ENCODE measurements at regions not wholly inside any gene's neighbourhood (a gene's known extent, or its start where the extent isn't known, plus 50 kb on each side); places are given as distances from the start of the nearest gene placed in this dataset.

- DNase-seq = no peak
Observed at GRCh38 chr11:116551576-116551975, 221.2 kb downstream of the BUD13 start.

GRCh38 chr11:116548256-116548655 is 224.5 kb downstream of the BUD13 start:
- DNase-seq = no peak

GRCh38 chr11:116547571-116547970 is 225.2 kb downstream of the BUD13 start:
- no peak for DNase-seq

GRCh38 chr11:116545912-116546311 is 226.9 kb downstream of the BUD13 start:
- DNase-seq = no peak

GRCh38 chr11:116544721-116545120 is 228.1 kb downstream of the BUD13 start:
- no peak for DNase-seq

- DNase-seq = no peak
Observed at GRCh38 chr11:116543911-116544475, 228.8 kb downstream of the BUD13 start.

- DNase-seq = no peak
Observed at GRCh38 chr11:116543099-116543498, 229.7 kb downstream of the BUD13 start.

- no peak for DNase-seq
Observed at GRCh38 chr11:116542406-116542805, 230.4 kb downstream of the BUD13 start.

- no peak for DNase-seq
Observed at GRCh38 chr11:116541460-116541859, 231.3 kb downstream of the BUD13 start.

GRCh38 chr11:116540645-116541304 is 232.0 kb downstream of the BUD13 start:
- DNase-seq = no peak

- DNase-seq = no peak
Observed at GRCh38 chr11:116539836-116540418, 232.9 kb downstream of the BUD13 start.

GRCh38 chr11:116539211-116539610 is 233.6 kb downstream of the BUD13 start:
- DNase-seq = no peak

GRCh38 chr11:116538677-116539076 is 234.1 kb downstream of the BUD13 start:
- no peak for DNase-seq

GRCh38 chr11:116537709-116538108 is 235.1 kb downstream of the BUD13 start:
- DNase-seq = no peak

GRCh38 chr11:116537121-116537520 is 235.7 kb downstream of the BUD13 start:
- no peak for DNase-seq

GRCh38 chr11:116536416-116536815 is 236.4 kb downstream of the BUD13 start:
- DNase-seq = no peak

- no peak for DNase-seq
Observed at GRCh38 chr11:116535994-116536393, 236.8 kb downstream of the BUD13 start.

- no peak for DNase-seq
Observed at GRCh38 chr11:116535120-116535519, 237.7 kb downstream of the BUD13 start.

- DNase-seq = no peak
Observed at GRCh38 chr11:116534270-116534975, 238.4 kb downstream of the BUD13 start.

- no peak for DNase-seq
Observed at GRCh38 chr11:116533186-116533825, 239.5 kb downstream of the BUD13 start.

- no peak for DNase-seq
Observed at GRCh38 chr11:116532066-116532465, 240.7 kb downstream of the BUD13 start.

- no peak for DNase-seq
Observed at GRCh38 chr11:116530705-116531104, 242.1 kb downstream of the BUD13 start.

- no peak for DNase-seq
Observed at GRCh38 chr11:116529271-116529670, 243.5 kb downstream of the BUD13 start.
